Cardiac fibroblast (primary cell): ENCODE measurements at regions not wholly inside any gene's neighbourhood (a gene's known extent, or its start where the extent isn't known, plus 50 kb on each side); places are given as distances from the start of the nearest gene placed in this dataset.
"Not testable (repeated sequence)": the region's sequence is repeated elsewhere in the genome, so short reads cannot be mapped to it uniquely, and the experiment has no call there.

Experiments
- DNase-seq, 2 donors: peaks; one replicate each; pipeline versions ENCODE4 v3.0.0 to v3.0.0-alpha.2; 2010; ENCODE audit warnings: low read depth in 2 of 2
- H3K4me3 ChIP-seq, 2 donors: replicated peaks in 1 of 2; 1 replicate in 1 of 2; 2 replicates in 1 of 2; pipeline ENCODE4 v1.5.1; 2011; ENCODE audit warnings: low read depth in 2 of 2, low read length in 2 of 2, mild to moderate bottlenecking in 2 of 2, moderate library complexity in 1 of 2
- CTCF ChIP-seq: IDR thresholded peaks from one replicate; pipeline ENCODE4 v1.5.1; 2011; ENCODE audit warnings: low read depth, mild to moderate bottlenecking, low read length, inconsistent platforms

GRCh38 chr12:131647667-131648066 lies 63.2 kb upstream of the SFSWAP start:
- DNase-seq = no peak
- TF ChIP-seq CTCF = no peak
- H3K4me3 ChIP-seq = no peak overlapping the region

GRCh38 chr12:131655469-131656174 lies 55.3 kb upstream of the SFSWAP start:
- DNase-seq, H3K4me3 ChIP-seq: not testable (repeated sequence)

GRCh38 chr12:131656796-131657195 lies 54.1 kb upstream of the SFSWAP start:
- not testable (repeated sequence) for H3K4me3 ChIP-seq, DNase-seq

GRCh38 chr12:131658605-131659004 lies 52.3 kb upstream of the SFSWAP start:
- not testable (repeated sequence) for DNase-seq, H3K4me3 ChIP-seq

- DNase-seq, H3K4me3 ChIP-seq: not testable (repeated sequence)
Observed at GRCh38 chr12:131659484-131659883, 51.4 kb upstream of the SFSWAP start.

GRCh38 chr12:131659976-131660375 lies 50.9 kb upstream of the SFSWAP start:
- not testable (repeated sequence) for DNase-seq, H3K4me3 ChIP-seq

- not testable (repeated sequence) for DNase-seq, H3K4me3 ChIP-seq
Observed at GRCh38 chr12:131660401-131660800, 50.5 kb upstream of the SFSWAP start.
